ENCODE measurements at regions not wholly inside any gene's neighbourhood (a gene's known extent, or its start where the extent isn't known, plus 50 kb on each side); places are given as distances from the start of the nearest gene placed in this dataset.

- DNase-seq = peak; percentile 49
Measured at GRCh38 chr10:130636313-130636930, 500.2 kb downstream of the GLRX3 start.

DNA sequence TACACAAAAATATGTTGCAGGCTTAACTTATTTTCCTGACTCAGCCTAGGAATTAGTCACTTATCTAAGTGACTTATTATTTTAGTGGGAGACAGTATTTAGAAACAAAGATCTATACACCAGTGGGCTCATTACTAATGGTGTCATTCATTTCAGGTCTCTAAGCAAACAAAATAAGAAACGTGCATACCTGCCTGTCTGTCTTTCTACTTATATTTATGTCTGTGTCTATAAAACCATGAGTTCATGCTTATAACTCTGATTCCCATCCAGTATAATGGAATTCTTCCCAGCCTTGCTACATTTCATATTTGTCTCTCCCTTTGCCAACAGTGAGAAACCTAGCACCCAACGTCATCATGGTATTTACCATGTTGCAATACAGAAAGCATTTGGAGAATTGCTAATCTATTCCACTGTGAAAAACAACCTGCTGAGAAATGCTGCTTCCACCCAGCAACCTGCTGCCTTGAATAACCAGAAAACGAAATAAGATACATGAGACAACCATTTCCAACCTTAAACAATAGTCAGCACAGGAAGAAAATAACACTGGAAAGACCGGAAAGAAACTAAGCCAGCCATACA is 501.0 kb downstream of the GLRX3 start:
- peak; percentile 45 for DNase-seq

- peak; percentile 63 for DNase-seq
Measured at GRCh38 chr10:130638991-130639390, 502.8 kb downstream of the GLRX3 start.

DNA sequence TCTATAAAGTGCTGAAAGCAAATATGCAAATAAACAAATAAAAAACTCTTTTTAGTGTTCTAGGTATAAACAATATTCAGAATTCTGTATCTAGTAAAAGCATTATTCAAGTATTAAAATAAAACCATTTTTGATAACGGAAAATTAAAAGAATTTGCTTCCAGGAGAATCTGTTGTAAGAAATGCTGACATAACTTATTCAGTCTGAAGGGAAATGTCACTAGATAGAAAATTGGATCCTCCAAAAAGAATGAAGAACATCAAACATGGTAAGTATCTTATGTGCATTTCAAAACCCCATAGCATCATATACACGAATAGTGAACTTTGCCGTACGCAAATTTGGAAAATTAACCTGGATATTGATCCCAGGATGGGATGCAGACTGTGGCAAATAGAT is 506.7 kb downstream of the GLRX3 start:
- no peak for DNase-seq

- no peak for DNase-seq
Measured at GRCh38 chr10:130647341-130647740, 511.1 kb downstream of the GLRX3 start.

DNA sequence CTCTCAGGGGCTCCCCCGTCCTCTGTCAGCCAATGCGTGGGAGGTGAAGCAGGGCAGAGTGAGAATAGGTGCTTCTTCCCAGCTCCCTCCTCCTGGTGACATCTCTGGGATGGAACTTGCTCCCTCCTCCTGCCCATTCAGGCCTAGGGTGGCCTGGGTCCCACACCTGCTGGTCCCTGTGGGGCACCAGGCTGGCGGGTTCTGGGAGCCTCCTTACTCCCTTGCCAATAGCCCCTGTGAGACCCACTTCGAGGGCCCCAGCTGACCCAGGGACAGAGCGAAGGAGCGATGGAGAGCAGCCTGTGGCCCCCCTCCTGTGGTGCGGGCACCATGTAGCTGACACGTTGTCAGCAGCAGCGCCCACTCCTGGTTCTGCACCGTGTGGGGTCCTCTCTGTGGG is 512.6 kb downstream of the GLRX3 start:
- DNase-seq = no peak

GRCh38 chr10:130652544-130652943 is 516.4 kb downstream of the GLRX3 start:
- DNase-seq = peak; percentile 72

- no peak for DNase-seq
Measured at GRCh38 chr10:130652964-130653578, 516.9 kb downstream of the GLRX3 start.

GRCh38 chr10:130654726-130655125 is 518.5 kb downstream of the GLRX3 start:
- no peak for DNase-seq

DNA sequence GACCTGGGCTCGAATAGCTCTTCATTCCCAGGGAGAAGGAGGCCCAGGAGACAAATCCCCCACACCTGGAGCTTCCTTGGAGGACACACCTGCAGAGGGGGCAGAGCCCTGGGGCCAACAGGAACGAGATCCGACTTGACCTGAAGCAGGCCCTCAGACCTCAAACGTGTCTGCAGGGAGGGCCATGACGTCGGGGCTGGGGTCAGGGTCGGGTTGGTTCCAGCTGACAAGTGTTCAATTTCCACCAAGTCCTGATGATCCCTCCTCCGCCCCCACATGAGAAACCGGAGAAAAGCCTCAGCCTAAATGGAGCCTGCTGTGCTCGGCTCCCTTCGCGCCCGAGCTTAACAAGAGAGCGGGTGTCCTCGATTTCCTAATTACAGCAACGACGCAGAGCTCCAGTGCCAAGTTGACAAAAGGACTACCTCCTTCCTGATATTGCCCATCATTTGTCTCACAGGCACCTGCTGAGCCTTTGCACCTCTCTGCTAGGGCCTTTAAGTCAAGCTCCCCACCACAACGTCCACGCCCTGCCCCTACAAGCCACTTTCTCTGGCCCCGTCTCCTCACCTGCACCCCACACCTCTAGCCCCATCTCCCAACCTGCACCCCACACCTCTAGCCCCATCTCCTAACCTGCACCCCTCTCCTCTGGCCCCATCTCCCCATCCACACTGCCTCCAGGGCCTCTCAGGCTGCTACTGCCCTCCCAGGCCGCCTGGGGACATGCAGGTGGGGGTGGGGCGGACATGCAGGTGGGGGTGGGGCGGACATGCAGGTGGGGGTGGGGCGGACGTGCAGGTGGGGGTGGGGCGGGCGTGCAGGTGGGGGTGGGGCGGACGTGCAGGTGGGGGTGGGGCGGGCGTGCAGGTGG is 519.4 kb downstream of the GLRX3 start:
- no peak for DNase-seq

DNA sequence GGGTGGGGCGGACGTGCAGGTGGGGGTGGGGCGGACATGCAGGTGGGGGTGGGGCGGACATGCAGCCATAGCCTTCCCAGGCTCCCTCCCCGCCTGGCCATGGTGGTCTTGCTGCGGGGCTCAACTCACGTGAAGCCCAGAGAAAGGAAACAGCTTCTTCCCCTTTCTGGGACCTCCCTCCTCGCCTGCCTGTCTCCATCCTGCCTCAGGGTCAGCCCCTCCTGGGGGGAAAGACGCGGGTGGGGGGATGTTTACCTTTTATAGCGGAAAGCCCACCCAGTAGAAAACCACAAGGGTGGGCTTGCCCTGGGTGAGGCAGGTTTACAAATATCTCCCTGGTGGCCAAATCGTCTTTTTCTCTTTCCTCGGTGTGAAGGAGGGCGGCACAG is 520.0 kb downstream of the GLRX3 start:
- DNase-seq = no peak

DNA sequence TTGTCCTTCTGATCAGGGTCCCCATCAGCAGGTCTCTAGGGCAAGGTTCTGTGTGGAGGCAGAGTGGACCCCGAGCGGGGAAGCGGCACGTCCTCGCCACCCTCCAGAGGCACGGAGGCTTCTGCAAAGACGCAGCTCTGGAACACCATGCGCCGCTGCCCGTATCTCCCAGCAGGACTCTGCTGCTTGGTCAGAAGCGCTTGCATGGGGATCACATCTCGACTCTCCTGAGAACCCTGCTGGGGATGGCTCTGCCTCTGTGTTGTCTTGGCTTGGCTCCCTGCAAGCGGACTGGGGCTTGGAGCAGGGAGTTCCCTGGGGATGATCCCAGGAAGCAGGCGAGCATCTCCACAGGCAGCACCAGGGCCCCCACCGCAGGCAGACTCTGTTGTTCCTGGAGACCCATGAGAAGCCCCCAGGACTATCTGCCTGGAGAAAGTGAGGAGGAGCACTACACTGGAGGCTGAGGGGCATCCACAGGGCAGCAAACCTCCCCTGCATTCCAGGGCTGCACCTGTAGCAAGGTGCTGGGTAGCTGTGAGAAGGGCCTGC is 520.5 kb downstream of the GLRX3 start:
- no peak for DNase-seq

DNA sequence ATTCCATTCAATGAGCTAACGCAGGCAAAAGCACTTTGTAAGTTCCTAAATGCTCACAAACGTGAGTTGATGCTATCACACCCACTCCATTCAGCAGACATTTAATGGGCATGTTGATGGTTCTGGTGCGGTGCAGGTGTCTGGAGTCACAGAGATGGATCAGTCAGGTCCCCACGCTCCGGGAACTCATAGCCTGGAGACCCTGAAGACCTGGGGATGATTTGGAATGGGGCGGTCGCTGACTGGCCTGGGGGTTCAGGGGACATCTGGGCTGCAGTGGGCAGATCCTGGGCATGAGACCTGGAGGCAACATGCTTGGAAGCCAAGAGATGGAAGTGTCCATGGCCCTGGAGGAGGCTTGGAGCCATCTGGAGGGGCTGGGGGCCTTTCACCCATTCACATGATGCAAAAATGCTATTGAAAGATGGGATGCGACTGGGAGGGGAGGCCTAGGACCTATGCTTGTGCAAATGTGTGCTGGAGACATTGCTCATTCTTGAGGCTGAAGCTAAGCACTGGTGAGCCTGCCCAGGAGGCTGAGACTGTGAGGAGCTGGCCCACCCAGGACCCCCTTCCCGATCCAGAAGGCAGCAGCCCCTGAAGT is 522.6 kb downstream of the GLRX3 start:
- DNase-seq = no peak

GRCh38 chr10:130659528-130659927 is 523.3 kb downstream of the GLRX3 start:
- DNase-seq = no peak

- no peak for DNase-seq
Measured at GRCh38 chr10:130660266-130660665, 524.1 kb downstream of the GLRX3 start.

DNA sequence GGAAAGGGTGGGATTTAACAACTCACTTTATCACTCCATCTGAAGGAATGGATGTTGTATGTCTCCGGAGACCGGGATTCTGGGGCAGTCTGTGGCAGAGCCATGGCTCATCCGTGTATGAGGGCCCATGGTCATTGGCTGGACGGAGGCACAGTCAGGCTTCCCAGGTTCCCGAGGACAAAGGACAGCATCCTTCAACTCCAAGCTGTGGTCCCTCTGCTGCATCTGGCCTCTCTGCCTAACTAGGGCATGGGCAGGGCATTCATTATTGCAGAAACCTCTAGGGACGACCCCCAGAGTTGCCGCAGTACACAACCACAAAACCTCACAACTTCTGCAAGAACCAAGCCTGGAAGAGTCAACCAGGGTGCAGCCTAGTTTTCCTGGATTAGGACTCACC is 525.2 kb downstream of the GLRX3 start:
- DNase-seq = no peak

- DNase-seq = no peak
Measured at GRCh38 chr10:130662775-130663174, 526.6 kb downstream of the GLRX3 start.

GRCh38 chr10:130664526-130664925 is 528.3 kb downstream of the GLRX3 start:
- no peak for DNase-seq

- DNase-seq = no peak
Measured at GRCh38 chr10:130666215-130666614, 530.0 kb downstream of the GLRX3 start.

DNA sequence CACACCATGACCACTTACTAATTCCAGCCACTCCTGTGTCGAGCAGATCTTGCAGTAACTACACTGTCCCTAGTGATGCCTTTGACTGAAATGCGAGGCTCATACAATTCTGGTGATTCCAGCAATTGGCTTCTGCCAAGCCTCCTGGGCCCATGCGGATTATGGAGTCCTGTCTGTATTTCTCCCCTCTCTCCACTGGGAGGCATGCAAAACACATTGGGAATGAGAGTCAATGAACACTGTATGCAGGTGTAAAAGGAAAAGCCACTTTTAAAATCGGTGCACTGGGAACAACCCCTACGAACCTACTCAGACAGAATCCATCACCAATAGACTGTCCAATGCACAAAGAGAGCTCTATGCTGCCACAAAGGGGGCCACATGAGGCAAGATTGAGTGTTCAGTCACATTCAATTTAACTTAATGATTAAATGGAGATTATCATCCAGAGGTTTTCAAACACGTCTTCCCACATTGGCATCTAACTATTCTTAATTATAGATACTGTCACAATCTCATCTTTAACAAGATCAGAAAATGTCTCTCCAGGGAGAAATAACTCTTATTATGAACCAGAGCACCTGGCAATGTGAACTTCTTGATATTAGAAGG is 550.6 kb downstream of the GLRX3 start:
- DNase-seq = no peak

DNA sequence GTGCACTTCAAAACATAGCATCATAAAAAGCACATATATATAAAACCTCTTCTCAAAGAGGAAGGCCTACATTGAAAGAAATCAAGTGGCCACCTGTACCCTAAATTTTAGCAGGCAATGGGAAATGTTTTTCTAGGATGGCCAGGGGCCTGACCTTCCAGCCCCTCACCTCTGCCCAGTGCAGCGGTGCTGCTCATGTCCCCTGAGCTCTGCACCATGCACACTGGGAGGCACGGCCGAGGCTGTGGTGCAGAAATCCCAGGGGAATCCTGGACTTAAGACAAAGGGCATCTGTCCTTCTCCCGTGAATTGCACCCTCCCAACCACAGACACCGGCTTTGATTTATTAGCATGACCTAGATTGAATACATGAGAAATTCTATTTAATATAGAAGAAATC is 551.4 kb downstream of the GLRX3 start:
- DNase-seq = no peak

Data from inflammatory macrophage treated with lipopolysaccharide for 4 hours (primary cell).